ENCODE measurements at regions not wholly inside any gene's neighbourhood (a gene's known extent, or its start where the extent isn't known, plus 50 kb on each side); places are given as distances from the start of the nearest gene placed in this dataset.

DNA sequence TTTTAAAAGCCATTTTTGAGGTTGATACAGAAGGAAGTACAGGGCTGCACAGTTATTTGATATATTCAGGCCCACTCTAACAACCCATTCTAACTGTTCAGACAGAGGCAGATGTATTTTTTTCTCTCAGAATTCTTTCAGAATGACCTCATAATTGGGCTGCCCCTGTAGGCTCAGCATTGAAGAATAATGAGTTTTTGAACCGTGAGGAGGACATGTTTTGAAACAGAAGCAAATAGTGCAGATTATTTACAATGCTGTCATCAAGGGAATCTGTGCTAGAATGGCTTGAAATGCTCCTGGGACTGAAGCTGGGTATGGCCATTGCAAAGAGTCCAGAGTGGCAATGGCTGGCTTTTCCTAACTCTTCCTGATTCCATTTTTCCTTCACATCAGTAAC, 158.1 kb downstream of the SOX3 start (continued):
- TF ChIP-seq FOXA1 (IDR thresholded peaks at IDR 0.05; ENCODE audit: borderline replicate concordance) (no peak), PBX2 (CRISPR knock-in tag; IDR thresholded peaks at IDR 0.05; ENCODE audit: low read depth) (no peak), PBX2 (tag; conservative IDR thresholded peaks at IDR 0.05; ENCODE audit: low read depth) (no peak), NRF1 (conservative IDR thresholded peaks at IDR 0.05 in 1 of 2, IDR thresholded peaks at IDR 0.05 in 1 of 2) (no peak)

DNA sequence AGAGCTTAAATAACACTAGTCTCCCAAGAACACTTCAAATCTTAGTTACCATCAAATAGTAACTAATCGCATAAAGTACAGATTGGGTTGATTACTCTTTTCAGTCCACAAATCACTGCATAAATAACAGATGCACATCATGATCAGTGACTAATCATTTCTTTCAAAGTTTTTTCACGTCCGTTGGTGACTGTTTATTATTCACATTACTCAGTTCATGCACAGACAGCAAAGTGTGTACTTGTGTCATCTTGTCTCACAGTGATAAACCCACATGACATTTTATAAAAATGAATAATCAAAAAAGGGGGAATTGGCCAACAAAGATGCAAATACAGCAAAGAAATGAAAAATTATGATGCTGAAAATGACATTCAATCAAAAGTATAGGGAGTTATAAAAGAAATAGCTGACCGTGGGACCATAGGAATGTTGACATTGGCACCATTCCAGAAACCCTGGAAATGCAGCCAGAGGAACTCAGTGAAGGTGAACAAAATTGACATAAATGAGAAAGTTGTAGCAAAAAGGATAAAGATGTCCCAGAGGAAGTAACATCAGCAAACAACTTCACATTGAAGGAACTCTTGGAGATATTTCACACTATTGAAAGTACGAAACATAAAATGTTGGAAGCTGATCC, 161.5 kb downstream of the SOX3 start:
- ChIA-PET CTCF (ENCODE audit: low intra/inter-chr PET ratio) (no interaction called here), POLR2A (no interaction called here)
- no peak overlapping the region for H3K4me2 ChIP-seq (ENCODE audit: insufficient read depth, low read length)
- FAIRE-seq (no peak), ATAC-seq (no peak), DNase-seq (ENCODE audit: extremely low read depth in 1 of 4, low spot score in 3 of 4) (no peak)
- no peaks in the 10 kb centered on the region for H3K36me3 ChIP-seq (ENCODE audit: control insufficient read depth, insufficient read depth, low read length)
- WGBS (ENCODE audit: insufficient coverage, low coverage, missing lambda C conversion rate): 0% methylated on average over 5 of the region's 5 CpGs
- no TSS peak for BruUV-seq (replicated peaks)
- H3K4me1 ChIP-seq (replicated peaks in 1 of 2; ENCODE audit: control insufficient read depth in 2 of 2, insufficient read depth in 2 of 2, low read length in 2 of 2): no peaks in the 10 kb centered on the region
- H2AFZ ChIP-seq (ENCODE audit: low read depth, low read length): no peak overlapping the region
- no peak for TF ChIP-seq NFATC3 (IDR thresholded peaks at IDR 0.05)
- no peak for TF ChIP-seq RNF219 (CRISPR knock-in tag; IDR thresholded peaks at IDR 0.05)
- TF ChIP-seq, protein P1, sequence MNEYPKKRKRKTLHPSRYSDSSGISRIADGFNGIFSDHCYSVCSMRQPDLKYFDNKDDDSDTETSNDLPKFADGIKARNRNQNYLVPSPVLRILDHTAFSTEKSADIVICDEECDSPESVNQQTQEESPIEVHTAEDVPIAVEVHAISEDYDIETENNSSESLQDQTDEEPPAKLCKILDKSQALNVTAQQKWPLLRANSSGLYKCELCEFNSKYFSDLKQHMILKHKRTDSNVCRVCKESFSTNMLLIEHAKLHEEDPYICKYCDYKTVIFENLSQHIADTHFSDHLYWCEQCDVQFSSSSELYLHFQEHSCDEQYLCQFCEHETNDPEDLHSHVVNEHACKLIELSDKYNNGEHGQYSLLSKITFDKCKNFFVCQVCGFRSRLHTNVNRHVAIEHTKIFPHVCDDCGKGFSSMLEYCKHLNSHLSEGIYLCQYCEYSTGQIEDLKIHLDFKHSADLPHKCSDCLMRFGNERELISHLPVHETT (CRISPR knock-in tag; conservative IDR thresholded peaks at IDR 0.05 in 1 of 2, IDR thresholded peaks at IDR 0.05 in 1 of 2): no peak
- TF ChIP-seq NFIC (IDR thresholded peaks at IDR 0.05): peak; percentile 37
- TF ChIP-seq SMAD3 (CRISPR knock-in tag; conservative IDR thresholded peaks at IDR 0.05): no peak
- no peaks in the 10 kb centered on the region for H3K27me3 ChIP-seq (ENCODE audit: control insufficient read depth in 2 of 2, insufficient read depth in 2 of 2, low read length in 2 of 2)
- intact Hi-C loops (cut with micrococcal nuclease): no loop called here
- H3K9ac ChIP-seq (ENCODE audit: insufficient read depth in 1 of 2, low read depth in 2 of 2, low read length in 2 of 2): no peak overlapping the region
- no peak overlapping the region for H3K4me3 ChIP-seq
- H3K79me2 ChIP-seq (ENCODE audit: control insufficient read depth, insufficient read depth, low read length): no peaks in the 10 kb centered on the region
- no peak overlapping the region for H3K27ac ChIP-seq (ENCODE audit: extremely low read depth, low read depth, low read length)
- H3K9me1 ChIP-seq (ENCODE audit: control insufficient read depth, insufficient read depth, low read length): no peaks in the 10 kb centered on the region
- no peaks in the 10 kb centered on the region for H3K9me3 ChIP-seq (replicated peaks; ENCODE audit: control insufficient read depth, insufficient read depth, low read depth, low read length)
- in situ Hi-C loops (cut with MboI): no loop called here
- H4K20me1 ChIP-seq (replicated peaks; ENCODE audit: control insufficient read depth, insufficient read depth, low read length): no peaks in the 10 kb centered on the region
